DND-41 (cell line): ENCODE measurements at regions not wholly inside any gene's neighbourhood (a gene's known extent, or its start where the extent isn't known, plus 50 kb on each side); places are given as distances from the start of the nearest gene placed in this dataset.

Experiments used
- EZH2 ChIP-seq: IDR thresholded peaks from 3 replicates; pipeline ENCODE4 v1.6.1; 2012; ENCODE audit warnings: borderline replicate concordance, low read depth, mild to moderate bottlenecking, moderate library complexity, low read length, inconsistent platforms; ENCODE audit not compliant: severe bottlenecking
- TF ChIP-seq, protein P1 (sequence below): IDR thresholded peaks from 2 replicates; pipeline ENCODE4 v1.5.1; 2012; ENCODE audit warnings: borderline replicate concordance, low read length, moderate library complexity, mild to moderate bottlenecking; ENCODE audit not compliant: poor library complexity, severe bottlenecking; ENCODE audit errors: extremely low read depth

DNA sequence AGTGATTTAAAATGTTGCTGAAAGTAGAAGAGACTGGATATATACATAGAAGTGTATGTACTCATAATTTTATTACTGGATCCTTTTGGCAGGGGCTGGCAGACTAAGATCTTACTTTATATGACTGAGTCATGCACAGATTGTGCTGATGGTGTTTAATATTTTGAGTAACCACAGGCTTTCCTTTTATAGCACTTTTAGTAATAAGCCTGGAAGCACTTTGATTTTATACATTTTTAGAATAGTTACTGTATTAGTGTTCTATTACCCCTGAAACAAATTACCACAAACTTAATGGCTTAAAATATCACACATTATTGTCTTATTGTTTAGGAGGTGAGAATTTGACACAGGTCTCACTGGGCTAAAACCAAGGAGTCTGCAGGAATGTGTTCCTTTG lies 113.4 kb upstream of the CDH8 start:
- TF ChIP-seq, protein P1, sequence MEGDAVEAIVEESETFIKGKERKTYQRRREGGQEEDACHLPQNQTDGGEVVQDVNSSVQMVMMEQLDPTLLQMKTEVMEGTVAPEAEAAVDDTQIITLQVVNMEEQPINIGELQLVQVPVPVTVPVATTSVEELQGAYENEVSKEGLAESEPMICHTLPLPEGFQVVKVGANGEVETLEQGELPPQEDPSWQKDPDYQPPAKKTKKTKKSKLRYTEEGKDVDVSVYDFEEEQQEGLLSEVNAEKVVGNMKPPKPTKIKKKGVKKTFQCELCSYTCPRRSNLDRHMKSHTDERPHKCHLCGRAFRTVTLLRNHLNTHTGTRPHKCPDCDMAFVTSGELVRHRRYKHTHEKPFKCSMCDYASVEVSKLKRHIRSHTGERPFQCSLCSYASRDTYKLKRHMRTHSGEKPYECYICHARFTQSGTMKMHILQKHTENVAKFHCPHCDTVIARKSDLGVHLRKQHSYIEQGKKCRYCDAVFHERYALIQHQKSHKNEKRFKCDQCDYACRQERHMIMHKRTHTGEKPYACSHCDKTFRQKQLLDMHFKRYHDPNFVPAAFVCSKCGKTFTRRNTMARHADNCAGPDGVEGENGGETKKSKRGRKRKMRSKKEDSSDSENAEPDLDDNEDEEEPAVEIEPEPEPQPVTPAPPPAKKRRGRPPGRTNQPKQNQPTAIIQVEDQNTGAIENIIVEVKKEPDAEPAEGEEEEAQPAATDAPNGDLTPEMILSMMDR = no peak
- TF ChIP-seq EZH2 = no peak
